ENCODE measurements at regions not wholly inside any gene's neighbourhood (a gene's known extent, or its start where the extent isn't known, plus 50 kb on each side); places are given as distances from the start of the nearest gene placed in this dataset.

DNA sequence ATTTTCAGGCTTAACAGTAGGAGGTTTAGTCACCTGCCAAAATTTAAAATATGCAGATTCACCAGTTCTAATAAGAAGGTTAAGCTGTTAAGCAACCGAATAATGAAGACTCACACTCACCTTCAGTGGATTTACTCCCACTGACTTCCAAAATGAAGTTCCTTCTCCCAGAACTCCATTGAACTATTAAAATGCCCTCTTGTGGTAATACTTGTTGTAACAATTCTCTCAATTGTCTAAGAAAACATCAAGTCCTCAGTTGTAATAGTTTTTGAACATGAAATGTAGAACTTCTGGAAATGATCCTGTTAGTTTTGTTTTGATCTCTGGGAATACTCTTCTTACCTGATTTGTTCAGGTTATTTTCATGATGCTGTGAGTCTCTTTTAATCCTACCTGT, 522.0 kb upstream of the ATXN8OS start:
- TF ChIP-seq RAD21 (IDR thresholded peaks at IDR 0.05 in 1 of 2, conservative IDR thresholded peaks at IDR 0.05 in 1 of 2; ENCODE audit: low read depth in 2 of 2, low read length in 2 of 2), result peak; percentile 10 to 14; a peak in 2 of 4 replicates
- TF ChIP-seq SP2 (IDR thresholded peaks at IDR 0.05; ENCODE audit: low read length), result no peak
- no peak for TF ChIP-seq KDM1A (IDR thresholded peaks at IDR 0.05; ENCODE audit: borderline replicate concordance, low read length)
- TF ChIP-seq ZNF274 (IDR thresholded peaks at IDR 0.05; ENCODE audit: borderline replicate concordance, extremely low read depth, low read length), result no peak
- TF ChIP-seq, protein P1, sequence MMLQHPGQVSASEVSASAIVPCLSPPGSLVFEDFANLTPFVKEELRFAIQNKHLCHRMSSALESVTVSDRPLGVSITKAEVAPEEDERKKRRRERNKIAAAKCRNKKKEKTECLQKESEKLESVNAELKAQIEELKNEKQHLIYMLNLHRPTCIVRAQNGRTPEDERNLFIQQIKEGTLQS (IDR thresholded peaks at IDR 0.05; ENCODE audit: insufficient read depth, low read depth, low read length), result no peak
- TF ChIP-seq CBX5 (IDR thresholded peaks at IDR 0.05; ENCODE audit: low read depth, low read length), result no peak
- TF ChIP-seq, protein P2, sequence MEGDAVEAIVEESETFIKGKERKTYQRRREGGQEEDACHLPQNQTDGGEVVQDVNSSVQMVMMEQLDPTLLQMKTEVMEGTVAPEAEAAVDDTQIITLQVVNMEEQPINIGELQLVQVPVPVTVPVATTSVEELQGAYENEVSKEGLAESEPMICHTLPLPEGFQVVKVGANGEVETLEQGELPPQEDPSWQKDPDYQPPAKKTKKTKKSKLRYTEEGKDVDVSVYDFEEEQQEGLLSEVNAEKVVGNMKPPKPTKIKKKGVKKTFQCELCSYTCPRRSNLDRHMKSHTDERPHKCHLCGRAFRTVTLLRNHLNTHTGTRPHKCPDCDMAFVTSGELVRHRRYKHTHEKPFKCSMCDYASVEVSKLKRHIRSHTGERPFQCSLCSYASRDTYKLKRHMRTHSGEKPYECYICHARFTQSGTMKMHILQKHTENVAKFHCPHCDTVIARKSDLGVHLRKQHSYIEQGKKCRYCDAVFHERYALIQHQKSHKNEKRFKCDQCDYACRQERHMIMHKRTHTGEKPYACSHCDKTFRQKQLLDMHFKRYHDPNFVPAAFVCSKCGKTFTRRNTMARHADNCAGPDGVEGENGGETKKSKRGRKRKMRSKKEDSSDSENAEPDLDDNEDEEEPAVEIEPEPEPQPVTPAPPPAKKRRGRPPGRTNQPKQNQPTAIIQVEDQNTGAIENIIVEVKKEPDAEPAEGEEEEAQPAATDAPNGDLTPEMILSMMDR (IDR thresholded peaks at IDR 0.05; ENCODE audit: control extremely low read depth in 1 of 3, insufficient read depth in 1 of 3, low read depth in 1 of 3, low read length in 3 of 3), result peak in 1 of 3 experiments; percentile 23; a peak in 1 of 4 replicates
- no peak for TF ChIP-seq CHD2 (IDR thresholded peaks at IDR 0.05; ENCODE audit: low read length)
- no peak for TF ChIP-seq RFX5 (IDR thresholded peaks at IDR 0.05; ENCODE audit: borderline replicate concordance, low read depth, low read length)
- no peaks in the 10 kb centered on the region for H3K79me1 ChIP-seq (ENCODE audit: low read depth, low read length)
- no peak overlapping the region for H3K14ac ChIP-seq (ENCODE audit: insufficient read length)
- H3K4me2 ChIP-seq (ENCODE audit: insufficient read depth in 1 of 2, low read depth in 2 of 2, low read length in 2 of 2), result no peak overlapping the region
- H2BK5ac ChIP-seq (ENCODE audit: low read depth, low read length), result no peak overlapping the region
- H4K20me1 ChIP-seq (replicated peaks in 1 of 2; ENCODE audit: control insufficient read depth in 1 of 2, insufficient read depth in 2 of 2, low read length in 2 of 2), result no peaks in the 10 kb centered on the region
- H3K23ac ChIP-seq (ENCODE audit: insufficient read length), result no peak overlapping the region
- H2AK5ac ChIP-seq (ENCODE audit: low read depth, low read length), result no peak overlapping the region
- H4K5ac ChIP-seq (ENCODE audit: insufficient read length, low read depth, low read length), result no peak overlapping the region
- no peak overlapping the region for H3K18ac ChIP-seq (ENCODE audit: extremely low read depth, low read length)
- no peak overlapping the region for H3K4ac ChIP-seq (replicated peaks; ENCODE audit: insufficient read length, low read depth, low read length)
- H2BK20ac ChIP-seq (ENCODE audit: low read length), result no peak overlapping the region
- ChIA-PET CTCF (ENCODE audit: partially characterized antibody) (interaction anchor here (1.1 to 3.6 kb wide), 7 partner anchors 8 to 231 kb away, joined by 3 to 30 read pairs (median 3); no protein-coding TSS in a partner anchor), POLR2A (ENCODE audit: partially characterized antibody) (no interaction called here)
- no peaks in the 10 kb centered on the region for H3K36me3 ChIP-seq (ENCODE audit: control insufficient read depth in 2 of 4, insufficient read depth in 4 of 4, low read length in 3 of 4)
- no peaks in the 10 kb centered on the region for H3K4me1 ChIP-seq (replicated peaks in 1 of 4; ENCODE audit: control insufficient read depth in 3 of 4, insufficient read depth in 4 of 4, low read length in 3 of 4)
- DNase-seq (ENCODE audit: low read depth in 1 of 2, low spot score in 2 of 2) (no peak), FAIRE-seq (no peak)
- H3K23me2 ChIP-seq (ENCODE audit: low read depth, low read length), result no peaks in the 10 kb centered on the region
- H3K56ac ChIP-seq (replicated peaks; ENCODE audit: insufficient read length, low read depth, low read length), result no peak overlapping the region
- H2BK15ac ChIP-seq (ENCODE audit: low read length), result no peak overlapping the region
- WGBS, 2 experiments (ENCODE audit: extremely low coverage in 1 of 2, insufficient coverage in 1 of 2, insufficient read length in 1 of 2, insufficient replicate concordance in 2 of 2, low coverage in 1 of 2, low lambda C conversion rate in 2 of 2, missing lambda C conversion rate in 1 of 2), result 80% methylated on average over 1 of the region's 1 CpG; no CpG with 5 or more reads in 1 of the 2 experiments
- no peaks in the 10 kb centered on the region for H3K27me3 ChIP-seq (replicated peaks in 1 of 4; ENCODE audit: control insufficient read depth in 3 of 4, extremely low read depth in 1 of 4, insufficient read depth in 3 of 4, low read length in 3 of 4)
- no peak overlapping the region for H2BK12ac ChIP-seq (ENCODE audit: low read depth, low read length)
- H2AFZ ChIP-seq (ENCODE audit: low read length), result peak overlapping the region; percentile 79; the same call in 1 of the 2 replicates
- H3K9me3 ChIP-seq (ENCODE audit: insufficient read depth in 2 of 2, low read depth in 1 of 2, low read length in 1 of 2), result no peaks in the 10 kb centered on the region
- no peak overlapping the region for H3K27ac ChIP-seq (ENCODE audit: low read depth, low read length)
- H2BK120ac ChIP-seq (replicated peaks; ENCODE audit: low read depth, low read length), result no peak overlapping the region
- no peak overlapping the region for H4K8ac ChIP-seq (ENCODE audit: extremely low read depth, insufficient read depth, low read length)
- no peak overlapping the region for H3K4me3 ChIP-seq (ENCODE audit: extremely low read depth in 1 of 4, insufficient read depth in 2 of 4, low read depth in 3 of 4, low read length in 4 of 4)
- no peak overlapping the region for H4K91ac ChIP-seq (replicated peaks; ENCODE audit: insufficient read length, low read length)
- H3K79me2 ChIP-seq (ENCODE audit: control insufficient read depth in 1 of 2, insufficient read depth in 2 of 2, low read length in 2 of 2), result no peaks in the 10 kb centered on the region
- no peak overlapping the region for H3K9ac ChIP-seq (replicated peaks in 1 of 4; ENCODE audit: extremely low read depth in 1 of 4, low read depth in 3 of 4, low read length in 3 of 4)

Data from H1 (cell line).